Ectodermal cell (in vitro differentiated cells): ENCODE measurements at regions not wholly inside any gene's neighbourhood (a gene's known extent, or its start where the extent isn't known, plus 50 kb on each side); places are given as distances from the start of the nearest gene placed in this dataset.

ENCODE experiments used
- H3K27ac ChIP-seq: 2 replicates; pipeline ENCODE4 v1.7.0; 2013; ENCODE audit warnings: mild to moderate bottlenecking, low read depth, low read length; ENCODE audit not compliant: insufficient read depth, poor library complexity, severe bottlenecking
- H3K27me3 ChIP-seq: 2 replicates; pipeline ENCODE4 v1.7.0; 2013; ENCODE audit warnings: mild to moderate bottlenecking, low read length; ENCODE audit not compliant: insufficient read depth, control insufficient read depth, poor library complexity, severe bottlenecking
- H3K36me3 ChIP-seq: one replicate; pipeline ENCODE4 v1.7.0; 2013; ENCODE audit warnings: low read length; ENCODE audit not compliant: control insufficient read depth, insufficient read depth
- H3K4me1 ChIP-seq: one replicate; pipeline ENCODE4 v1.7.0; 2013; ENCODE audit warnings: low read length; ENCODE audit not compliant: control insufficient read depth, insufficient read depth
- H3K4me3 ChIP-seq: 2 replicates; pipeline ENCODE4 v1.7.0; 2013; ENCODE audit warnings: low read depth, low read length, control low read depth; ENCODE audit not compliant: insufficient read depth
- H3K9me3 ChIP-seq: 2 replicates; pipeline ENCODE4 v1.7.0; 2013; ENCODE audit warnings: mild to moderate bottlenecking, low read length, moderate library complexity; ENCODE audit not compliant: control insufficient read depth
- WGBS, 2 experiments: methylation state at CpG; one replicate each; pipeline ENCODE4 v1.1.7; 2013; ENCODE audit warnings: missing lambda C conversion rate in 2 of 2; 5-methylcytosine and 5-hydroxymethylcytosine counted together

DNA sequence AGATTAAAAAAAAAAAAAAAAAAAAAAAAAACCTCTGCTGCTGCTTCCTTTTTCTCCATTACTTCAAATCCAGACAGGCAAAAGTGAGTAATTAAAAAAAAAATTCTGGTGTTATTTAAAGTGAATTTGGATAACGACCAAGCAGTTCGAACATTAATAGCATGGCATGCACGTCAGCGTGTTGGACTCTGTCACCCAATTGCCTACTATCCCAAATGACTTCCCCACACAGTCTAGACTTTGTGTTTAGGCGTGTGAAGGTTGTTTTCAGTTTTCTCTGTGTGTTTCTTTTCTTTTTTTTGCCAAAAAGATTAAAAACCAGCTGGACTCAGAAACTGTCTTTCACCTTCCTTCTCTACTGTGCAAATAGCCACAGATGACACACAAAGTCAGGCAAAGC is 321.4 kb downstream of the MSX2 start:
- Histone ChIP-seq H3K9me3 (no peaks in the 10 kb centered on the region), H3K4me1 (no peaks in the 10 kb centered on the region), H3K27ac (no peak overlapping the region), H3K4me3 (no peak overlapping the region), H3K27me3 (no peaks in the 10 kb centered on the region), H3K36me3 (no peaks in the 10 kb centered on the region)
- 82 to 93% methylated on average over 4 to 5 of the region's 5 CpGs for WGBS, 2 experiments

DNA sequence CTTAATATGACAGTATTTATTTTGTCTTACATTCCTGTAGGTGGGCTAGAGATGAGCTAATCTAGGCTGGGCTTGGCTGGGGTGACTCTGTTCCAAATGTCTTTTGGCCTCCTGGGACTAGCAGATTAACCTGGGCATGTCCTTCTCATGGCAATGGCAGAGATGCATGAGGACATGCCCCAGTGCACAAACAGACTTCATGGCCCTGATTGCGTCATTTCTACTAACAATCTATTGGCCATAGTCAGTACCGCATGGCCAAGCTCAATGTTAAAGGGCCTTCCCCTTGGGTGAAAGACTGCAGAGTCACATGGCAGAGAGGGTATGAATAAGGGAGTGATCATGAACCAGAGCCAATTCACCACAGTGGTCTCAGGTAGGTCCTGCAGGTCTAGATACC is 313.4 kb downstream of the MSX2 start:
- no peak overlapping the region for H3K27ac ChIP-seq
- H3K9me3 ChIP-seq, result no peaks in the 10 kb centered on the region
- H3K4me1 ChIP-seq, result no peaks in the 10 kb centered on the region
- WGBS, 2 experiments, result 93 to 98% methylated on average over 2 of the region's 2 CpGs
- H3K4me3 ChIP-seq, result no peak overlapping the region
- H3K36me3 ChIP-seq, result no peaks in the 10 kb centered on the region
- H3K27me3 ChIP-seq, result no peaks in the 10 kb centered on the region

DNA sequence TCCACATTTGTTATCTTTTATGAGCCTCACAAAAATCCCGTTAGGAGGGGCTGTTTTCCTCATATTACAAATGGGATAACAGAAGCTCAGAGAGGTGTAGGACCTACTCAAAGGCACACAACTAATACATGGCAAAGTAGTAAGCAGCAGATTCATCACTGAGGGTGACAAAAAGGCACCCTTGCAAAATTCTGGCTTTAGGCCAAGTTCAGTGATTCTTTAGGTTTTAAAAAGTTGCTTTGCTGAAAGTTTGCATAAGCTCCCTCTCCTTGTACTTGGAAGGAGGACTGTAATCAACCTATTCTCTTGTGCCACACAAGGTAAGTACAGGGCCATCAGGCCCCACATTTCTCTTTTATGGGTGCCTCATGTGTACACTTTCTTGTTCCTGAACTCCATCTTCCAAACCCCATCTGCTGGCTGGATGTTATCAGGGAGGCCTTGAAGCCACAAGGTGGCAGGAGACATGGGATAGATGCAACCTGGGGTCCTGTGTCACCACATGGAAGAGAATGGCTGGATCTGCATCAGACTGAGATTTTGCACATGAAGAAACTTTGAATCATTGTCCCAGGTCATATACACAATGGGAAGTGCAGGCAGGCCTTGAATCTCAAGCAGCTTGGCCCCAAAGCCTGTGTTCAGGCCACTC is 311.6 kb downstream of the MSX2 start:
- Histone ChIP-seq H3K4me3 (no peak overlapping the region), H3K4me1 (no peaks in the 10 kb centered on the region), H3K27ac (no peak overlapping the region), H3K27me3 (no peaks in the 10 kb centered on the region), H3K9me3 (no peaks in the 10 kb centered on the region), H3K36me3 (no peaks in the 10 kb centered on the region)
- WGBS, 2 experiments, result 71 to 81% methylated on average over 1 of the region's 1 CpG

DNA sequence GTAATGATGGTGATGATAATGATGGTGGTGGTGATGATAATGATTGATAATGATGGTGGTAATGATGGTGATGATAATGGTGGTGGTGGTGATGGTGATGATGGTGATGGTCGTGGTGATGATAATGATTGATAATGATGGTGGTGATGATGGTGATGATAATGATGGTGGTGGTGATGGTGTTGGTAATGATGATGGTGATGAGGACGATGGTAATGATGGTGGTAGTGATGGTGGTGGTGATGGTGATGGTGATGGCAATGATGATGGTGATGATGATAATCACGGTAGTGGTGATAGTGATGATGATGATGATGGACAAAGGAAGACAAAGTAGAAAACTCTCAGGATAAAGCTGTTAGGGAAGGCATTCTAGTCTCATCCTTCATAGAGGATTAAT is 310.5 kb downstream of the MSX2 start:
- no peak overlapping the region for H3K4me3 ChIP-seq
- H3K4me1 ChIP-seq, result no peaks in the 10 kb centered on the region
- H3K27me3 ChIP-seq, result no peaks in the 10 kb centered on the region
- no peaks in the 10 kb centered on the region for H3K36me3 ChIP-seq
- no peak overlapping the region for H3K27ac ChIP-seq
- 87 to 89% methylated on average over 3 of the region's 3 CpGs for WGBS, 2 experiments
- no peaks in the 10 kb centered on the region for H3K9me3 ChIP-seq

DNA sequence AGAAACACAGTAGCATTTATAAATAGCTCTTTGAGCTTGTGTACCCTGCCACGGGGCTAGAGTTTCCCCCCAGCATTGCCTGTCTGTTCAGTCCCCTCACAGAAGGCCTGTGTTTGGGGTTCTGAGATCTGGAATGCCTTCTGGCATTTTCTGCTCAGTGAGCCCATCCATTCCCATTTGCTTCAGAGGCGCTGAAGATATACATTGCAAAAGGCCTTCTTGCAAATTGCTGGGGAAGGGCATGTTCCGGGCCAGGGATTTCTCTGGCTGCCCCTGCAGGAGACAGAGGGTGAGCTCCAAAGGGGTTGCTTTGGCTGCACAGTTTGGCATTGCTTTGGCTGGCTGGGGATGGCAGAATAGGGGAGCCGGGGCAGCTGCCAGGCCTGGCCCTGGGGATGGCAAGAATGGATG is 308.4 kb downstream of the MSX2 start:
- H3K4me3 ChIP-seq, result no peak overlapping the region
- H3K9me3 ChIP-seq, result no peaks in the 10 kb centered on the region
- H3K4me1 ChIP-seq, result no peaks in the 10 kb centered on the region
- no peak overlapping the region for H3K27ac ChIP-seq
- 88 to 94% methylated on average over 4 of the region's 4 CpGs for WGBS, 2 experiments
- no peaks in the 10 kb centered on the region for H3K36me3 ChIP-seq
- H3K27me3 ChIP-seq, result no peaks in the 10 kb centered on the region

DNA sequence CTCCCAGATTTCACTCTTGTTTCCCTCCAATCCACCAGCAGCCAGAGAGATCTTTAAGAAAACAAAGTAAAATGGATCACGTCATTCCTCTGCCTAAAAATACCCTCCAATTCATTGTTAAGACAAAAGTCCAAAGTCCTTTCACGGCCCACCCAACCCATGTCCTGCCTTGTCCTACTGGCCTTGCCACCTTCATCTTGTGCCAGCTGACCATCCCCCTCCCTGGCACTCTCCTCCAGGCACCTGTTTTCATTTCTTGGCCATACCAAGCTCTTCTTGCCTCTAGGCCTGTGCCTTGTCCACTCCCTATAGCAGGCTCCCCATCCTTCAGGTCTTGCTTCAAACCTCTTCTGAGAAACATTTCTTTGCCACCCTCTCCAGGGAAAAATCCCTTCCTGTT is 307.6 kb downstream of the MSX2 start:
- 91 to 93% methylated on average over 2 of the region's 2 CpGs for WGBS, 2 experiments
- H3K27me3 ChIP-seq, result no peaks in the 10 kb centered on the region
- H3K27ac ChIP-seq, result no peak overlapping the region
- no peak overlapping the region for H3K4me3 ChIP-seq
- H3K4me1 ChIP-seq, result no peaks in the 10 kb centered on the region
- H3K36me3 ChIP-seq, result no peaks in the 10 kb centered on the region
- H3K9me3 ChIP-seq, result no peaks in the 10 kb centered on the region

DNA sequence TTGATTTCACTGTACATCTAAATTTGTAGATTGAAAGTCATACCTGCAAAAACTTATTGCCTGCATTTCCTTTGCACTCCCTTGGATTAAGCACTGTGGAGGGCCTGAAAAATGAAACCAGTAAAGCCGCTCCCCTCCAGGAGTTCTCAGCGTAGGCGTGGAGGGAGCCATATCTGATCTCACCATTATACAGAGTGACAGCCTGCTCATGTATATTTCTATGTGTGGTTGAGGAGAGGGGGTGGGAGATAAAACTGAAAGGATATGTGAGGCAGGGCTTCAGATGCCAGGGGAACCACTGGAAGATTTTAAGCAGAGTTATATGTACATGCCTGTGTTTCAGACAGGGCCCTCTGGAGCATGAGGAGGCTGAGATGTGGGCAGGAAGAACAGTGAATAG is 303.0 kb downstream of the MSX2 start:
- WGBS, 2 experiments, result 94 to 98% methylated on average over 3 of the region's 3 CpGs

DNA sequence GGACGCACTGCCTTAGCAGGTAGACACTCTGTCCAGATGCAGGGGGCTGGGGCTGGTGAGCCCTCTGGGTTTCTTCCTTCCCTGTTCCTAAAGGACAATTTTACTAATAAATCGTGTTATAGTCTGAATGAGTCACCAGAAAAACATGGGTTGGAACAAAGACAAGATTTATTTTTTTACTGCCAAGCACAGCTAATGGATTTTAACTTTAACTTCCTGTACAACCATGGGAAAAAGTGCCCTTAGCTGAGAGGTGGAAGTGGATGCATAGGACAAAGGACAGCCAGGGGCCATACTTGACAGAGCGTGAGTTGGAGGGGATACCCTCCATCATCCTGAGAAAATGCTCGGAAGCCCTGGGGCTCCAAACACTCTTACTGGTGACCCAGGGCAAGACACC is 300.7 kb downstream of the MSX2 start:
- no peak overlapping the region for H3K27ac ChIP-seq
- H3K36me3 ChIP-seq, result no peaks in the 10 kb centered on the region
- H3K4me3 ChIP-seq, result no peak overlapping the region
- H3K4me1 ChIP-seq, result no peaks in the 10 kb centered on the region
- 93 to 95% methylated on average over 3 to 4 of the region's 4 CpGs for WGBS, 2 experiments
- peaks cover 3% of the 10 kb centered on the region for H3K9me3 ChIP-seq
- H3K27me3 ChIP-seq, result no peaks in the 10 kb centered on the region

More for the DNA sequence above, 303.0 kb downstream of the MSX2 start:
- Histone ChIP-seq H3K4me1 (no peaks in the 10 kb centered on the region), H3K9me3 (peaks cover 3% of the 10 kb centered on the region), H3K4me3 (no peak overlapping the region), H3K27ac (no peak overlapping the region), H3K27me3 (no peaks in the 10 kb centered on the region), H3K36me3 (no peaks in the 10 kb centered on the region)

DNA sequence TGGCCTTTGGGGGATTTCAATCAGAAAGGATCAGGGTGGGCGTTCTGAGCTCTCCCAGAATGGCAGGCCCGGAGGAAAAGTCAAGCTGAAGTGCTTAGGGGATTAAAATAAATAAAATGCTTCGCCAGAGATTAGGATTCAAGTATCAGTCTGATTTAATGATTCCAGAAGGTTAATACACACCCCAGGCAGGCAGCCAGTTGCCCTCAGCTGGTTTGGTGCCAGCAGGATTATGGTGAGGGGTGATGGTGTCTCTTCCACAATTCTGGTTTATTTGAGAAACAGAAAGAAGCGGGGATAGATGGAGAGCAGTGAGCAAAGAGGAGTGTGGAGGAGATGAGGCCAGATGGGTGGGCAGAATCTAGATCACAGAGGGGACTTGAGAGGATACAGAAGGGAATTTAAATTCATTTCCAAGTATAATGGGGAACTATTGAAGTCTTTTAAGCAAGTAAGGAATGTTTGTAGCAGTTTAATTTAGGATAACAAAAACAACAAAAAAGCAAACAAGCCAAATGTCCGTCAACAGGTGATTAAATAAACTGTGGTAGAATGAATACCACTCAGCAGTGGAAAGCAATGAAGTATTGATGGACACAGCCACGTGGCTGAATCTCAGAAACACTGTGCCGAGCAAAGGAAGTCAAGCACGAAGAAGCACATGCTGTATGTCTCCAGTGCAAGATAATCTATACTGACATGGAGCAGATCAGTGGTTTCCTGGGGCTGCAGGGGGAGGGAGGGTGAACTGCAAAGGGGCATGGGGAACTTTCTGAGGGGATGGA is 297.7 kb downstream of the MSX2 start:
- H3K9me3 ChIP-seq, result peaks cover 3% of the 10 kb centered on the region
- WGBS, 2 experiments, result 90% methylated on average over 8 of the region's 8 CpGs

DNA sequence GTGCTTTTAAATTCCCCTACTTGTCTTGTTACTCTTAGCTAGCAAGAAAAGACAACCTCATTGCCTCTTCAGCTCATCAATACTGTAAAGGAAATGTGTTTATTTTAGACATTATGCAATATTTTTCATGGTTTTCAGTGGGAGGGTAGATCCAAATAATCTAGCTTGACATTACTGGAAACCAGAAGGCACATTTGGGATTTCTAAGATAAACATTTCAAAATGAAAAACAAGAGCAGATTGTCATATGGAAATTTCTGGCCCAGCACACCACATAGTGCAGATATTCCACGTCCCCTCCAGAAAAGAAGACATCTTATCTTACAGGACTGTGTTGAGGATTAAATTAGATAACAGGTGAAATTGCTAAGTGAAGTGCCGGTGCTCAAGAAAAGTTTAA is 296.9 kb downstream of the MSX2 start:
- H3K9me3 ChIP-seq, result peaks cover 3% of the 10 kb centered on the region
- no peaks in the 10 kb centered on the region for H3K36me3 ChIP-seq
- H3K4me1 ChIP-seq, result no peaks in the 10 kb centered on the region
- no peaks in the 10 kb centered on the region for H3K27me3 ChIP-seq
- no peak overlapping the region for H3K4me3 ChIP-seq
- H3K27ac ChIP-seq, result no peak overlapping the region
- WGBS, 2 experiments, result 88 to 100% methylated on average over 1 to 2 of the region's 2 CpGs

More for the DNA sequence above, 297.7 kb downstream of the MSX2 start:
- Histone ChIP-seq H3K36me3 (no peaks in the 10 kb centered on the region), H3K4me1 (no peaks in the 10 kb centered on the region), H3K4me3 (no peak overlapping the region), H3K27me3 (no peaks in the 10 kb centered on the region), H3K27ac (no peak overlapping the region)
